ENCODE measurements at regions not wholly inside any gene's neighbourhood (a gene's known extent, or its start where the extent isn't known, plus 50 kb on each side); places are given as distances from the start of the nearest gene placed in this dataset.

- H3K4me3 ChIP-seq (ENCODE audit: low read depth, low read length), result no peak overlapping the region
- ChIA-PET CTCF (no interaction called here), POLR2A (no interaction called here)
- no peak for DNase-seq (ENCODE audit: low read depth, low spot score)
- TF ChIP-seq, protein P1, sequence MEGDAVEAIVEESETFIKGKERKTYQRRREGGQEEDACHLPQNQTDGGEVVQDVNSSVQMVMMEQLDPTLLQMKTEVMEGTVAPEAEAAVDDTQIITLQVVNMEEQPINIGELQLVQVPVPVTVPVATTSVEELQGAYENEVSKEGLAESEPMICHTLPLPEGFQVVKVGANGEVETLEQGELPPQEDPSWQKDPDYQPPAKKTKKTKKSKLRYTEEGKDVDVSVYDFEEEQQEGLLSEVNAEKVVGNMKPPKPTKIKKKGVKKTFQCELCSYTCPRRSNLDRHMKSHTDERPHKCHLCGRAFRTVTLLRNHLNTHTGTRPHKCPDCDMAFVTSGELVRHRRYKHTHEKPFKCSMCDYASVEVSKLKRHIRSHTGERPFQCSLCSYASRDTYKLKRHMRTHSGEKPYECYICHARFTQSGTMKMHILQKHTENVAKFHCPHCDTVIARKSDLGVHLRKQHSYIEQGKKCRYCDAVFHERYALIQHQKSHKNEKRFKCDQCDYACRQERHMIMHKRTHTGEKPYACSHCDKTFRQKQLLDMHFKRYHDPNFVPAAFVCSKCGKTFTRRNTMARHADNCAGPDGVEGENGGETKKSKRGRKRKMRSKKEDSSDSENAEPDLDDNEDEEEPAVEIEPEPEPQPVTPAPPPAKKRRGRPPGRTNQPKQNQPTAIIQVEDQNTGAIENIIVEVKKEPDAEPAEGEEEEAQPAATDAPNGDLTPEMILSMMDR (IDR thresholded peaks at IDR 0.05; ENCODE audit: insufficient read depth, low read length, missing control alignments), result no peak
These were observed 67.9 kb upstream of the FRY start for GRCh38 chr13:31963631-31964030.

DNA sequence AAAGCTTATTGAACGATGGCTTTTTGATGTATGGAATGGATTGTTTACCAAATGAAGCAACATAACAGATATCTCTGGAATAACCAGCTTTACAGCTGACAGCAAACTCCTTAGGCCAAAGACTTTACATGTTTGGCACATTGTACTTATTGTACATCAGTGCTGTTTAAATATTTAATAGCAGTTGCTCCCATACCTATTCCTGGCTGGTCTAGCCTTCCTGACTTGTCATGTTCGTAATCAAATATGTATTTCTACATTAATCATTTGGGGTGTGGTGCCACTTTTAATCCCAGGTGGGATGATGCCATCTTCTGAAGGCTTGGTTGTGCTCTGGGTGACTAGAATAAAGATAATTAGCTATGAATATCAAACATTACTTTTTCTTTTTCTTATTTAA lies 67.4 kb upstream of the FRY start:
- POLR2A ChIA-PET, result no interaction called here
- CTCF ChIA-PET, result no interaction called here
- no peak overlapping the region for H3K4me3 ChIP-seq (ENCODE audit: low read depth, low read length)
- TF ChIP-seq, protein P1 (IDR thresholded peaks at IDR 0.05; ENCODE audit: insufficient read depth, low read length, missing control alignments), result no peak
- no peak for DNase-seq (ENCODE audit: low read depth, low spot score)

DNA sequence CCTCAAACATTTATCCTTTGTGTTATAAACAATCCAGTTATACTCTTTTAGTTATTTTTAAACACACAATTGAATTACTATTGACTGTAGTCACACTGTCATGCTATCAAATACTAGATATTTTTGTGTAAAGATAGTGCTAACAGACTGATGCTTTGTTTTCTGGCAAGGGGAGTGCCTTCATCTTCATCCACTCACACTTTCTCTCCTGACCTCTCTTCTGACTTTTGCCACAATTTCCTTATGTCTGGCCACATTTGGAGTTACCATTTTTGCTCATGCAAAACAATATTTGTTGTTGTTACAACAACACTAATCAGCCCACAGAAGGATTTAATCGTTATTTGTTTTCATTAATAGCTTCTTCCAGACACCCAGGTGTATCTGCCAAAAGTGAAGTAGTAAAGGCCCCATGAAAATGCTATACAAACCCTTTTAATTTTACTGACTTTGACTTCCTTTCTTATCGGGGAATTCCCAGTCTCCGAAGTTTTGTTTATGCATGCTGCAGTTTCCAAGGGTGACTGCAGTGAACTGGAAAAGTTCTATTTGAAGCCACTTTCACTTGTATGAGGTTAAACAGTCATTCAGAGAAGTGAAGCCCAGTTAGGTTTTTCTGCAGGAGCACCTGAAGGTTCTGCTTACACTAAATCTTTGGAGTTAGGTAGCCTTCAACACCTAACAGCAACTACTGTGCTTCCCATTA lies 66.1 kb upstream of the FRY start:
- TF ChIP-seq, protein P1 (IDR thresholded peaks at IDR 0.05; ENCODE audit: insufficient read depth, low read length, missing control alignments), result no peak
- ChIA-PET POLR2A (no interaction called here), CTCF (no interaction called here)
- no peak for DNase-seq (ENCODE audit: low read depth, low spot score)
- H3K4me3 ChIP-seq (ENCODE audit: low read depth, low read length), result no peak overlapping the region

GRCh38 chr13:31967155-31967554 lies 64.4 kb upstream of the FRY start:
- POLR2A ChIA-PET, result no interaction called here
- CTCF ChIA-PET, result interaction anchor here (1.2 kb wide), 1 partner anchor 34 kb away, joined by 4 read pairs; no protein-coding TSS in a partner anchor

GRCh38 chr13:31968473-31968872 lies 63.1 kb upstream of the FRY start:
- CTCF ChIA-PET, result no interaction called here
- DNase-seq (ENCODE audit: low read depth, low spot score), result no peak
- TF ChIP-seq, protein P1 (IDR thresholded peaks at IDR 0.05; ENCODE audit: insufficient read depth, low read length, missing control alignments), result no peak
- POLR2A ChIA-PET, result no interaction called here
- H3K4me3 ChIP-seq (ENCODE audit: low read depth, low read length), result no peak overlapping the region

More at GRCh38 chr13:31967155-31967554, 64.4 kb upstream of the FRY start:
- TF ChIP-seq, protein P1 (IDR thresholded peaks at IDR 0.05; ENCODE audit: insufficient read depth, low read length, missing control alignments), result no peak
- no peak overlapping the region for H3K4me3 ChIP-seq (ENCODE audit: low read depth, low read length)
- DNase-seq (ENCODE audit: low read depth, low spot score), result no peak

DNA sequence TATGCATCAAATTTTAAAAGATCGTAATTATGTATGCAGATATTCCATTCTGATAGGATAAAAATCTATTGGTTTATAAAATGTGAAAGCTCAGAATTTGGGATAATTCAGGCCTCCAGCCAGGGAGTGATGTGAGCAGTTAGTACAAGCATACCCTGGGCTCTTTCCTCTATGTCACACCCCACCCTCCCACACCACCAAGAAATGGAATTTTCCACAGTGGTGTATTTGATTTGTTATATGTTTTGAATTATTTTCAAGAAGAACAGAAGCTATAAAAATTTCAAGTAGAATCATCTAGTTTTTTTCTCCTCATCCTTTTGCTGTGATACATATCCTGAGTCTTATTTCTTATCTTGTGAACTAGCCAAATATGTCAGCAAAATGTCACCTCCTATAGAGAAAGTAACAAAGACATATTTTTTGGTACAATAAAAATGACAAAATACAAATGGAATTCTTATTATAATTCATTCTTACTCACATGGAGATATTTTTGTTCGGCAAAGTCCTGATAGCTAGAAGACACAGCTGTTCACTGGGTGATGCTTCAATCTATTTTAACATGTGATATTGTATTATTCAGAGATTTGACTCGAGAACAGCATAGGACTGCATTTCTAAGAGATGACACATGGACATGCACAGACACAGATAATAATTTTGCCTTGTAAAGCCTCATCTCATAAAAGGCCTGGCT lies 61.2 kb upstream of the FRY start:
- ChIA-PET POLR2A (no interaction called here), CTCF (no interaction called here)
- TF ChIP-seq, protein P1 (IDR thresholded peaks at IDR 0.05; ENCODE audit: insufficient read depth, low read length, missing control alignments), result no peak
- no peak overlapping the region for H3K4me3 ChIP-seq (ENCODE audit: low read depth, low read length)
- DNase-seq (ENCODE audit: low read depth, low spot score), result peak; percentile 10

Data from AG04449 (cell line).